OCI-LY3 (cell line): ENCODE measurements at regions not wholly inside any gene's neighbourhood (a gene's known extent, or its start where the extent isn't known, plus 50 kb on each side); places are given as distances from the start of the nearest gene placed in this dataset.

Source experiments
- H2AFZ ChIP-seq: fragments of 200-600, 300-600 bp; shearing (Covaris generic); 2 replicates; pipeline ENCODE4 v1.6.0; 2014; ENCODE audit warnings: antibody characterized with exemption, low read depth, low read length
- H3K27ac ChIP-seq: fragments of 200-600, 300-600 bp; sonication (generic); 2 replicates; pipeline ENCODE4 v1.5.1; 2014; ENCODE audit warnings: mild to moderate bottlenecking, low read length, moderate library complexity, mixed read lengths
- H3K27me3 ChIP-seq: fragments of 200-600, 300-600 bp; sonication (generic); 2 replicates; pipeline ENCODE4 v1.6.1; 2014; ENCODE audit warnings: low read depth, low read length, mixed read lengths
- H3K36me3 ChIP-seq: fragments of 200-600, 300-600 bp; sonication (generic); replicated peaks from 2 replicates; pipeline ENCODE3; 2014; ENCODE audit warnings: low read depth, low read length, mixed read lengths
- H3K4me1 ChIP-seq: fragments of 300-600, 200-600 bp; sonication (generic); 2 replicates; pipeline ENCODE4 v1.6.1; 2014; ENCODE audit warnings: low read length, mixed read lengths
- H3K4me2 ChIP-seq: fragments of 200-600, 300-600 bp; sonication (generic); 2 replicates; pipeline ENCODE4 v1.6.1; 2014; ENCODE audit warnings: low read length, mixed read lengths
- H3K4me3 ChIP-seq: fragments of 300-600, 200-600 bp; sonication (generic); 2 replicates; pipeline ENCODE4 v1.5.1; 2014; ENCODE audit warnings: antibody characterized with exemption, mild to moderate bottlenecking, low read length, moderate library complexity
- H3K79me2 ChIP-seq: fragments of 300-600, 200-600 bp; shearing (Covaris generic); 2 replicates; pipeline ENCODE4 v1.6.1; 2014; ENCODE audit warnings: mild to moderate bottlenecking, low read length, mixed read lengths
- H3K9ac ChIP-seq: fragments of 300-600, 200-600 bp; shearing (Covaris generic); 2 replicates; pipeline ENCODE4 v1.6.0; 2014; ENCODE audit warnings: mild to moderate bottlenecking, low read length, moderate library complexity
- H3K9me3 ChIP-seq: fragments of 200-600, 300-600 bp; shearing (Covaris generic); 2 replicates; pipeline ENCODE4 v1.6.1; 2014; ENCODE audit warnings: low read length, mixed read lengths; ENCODE audit not compliant: insufficient read depth
- H4K20me1 ChIP-seq: fragments of 200-600, 300-600 bp; sonication (generic); 2 replicates; pipeline ENCODE4 v1.6.1; 2016; ENCODE audit warnings: low read length, mixed read lengths; ENCODE audit not compliant: insufficient read depth
- EZH2phosphoT487 ChIP-seq: fragments of 200-600 bp; shearing (Covaris generic); IDR thresholded peaks from 2 replicates; pipeline ENCODE4 v1.6.1; 2018; ENCODE audit warnings: antibody characterized with exemption, mixed run types, low read depth
- TF ChIP-seq, protein P1 (sequence below): fragments of 200-600, 300-600 bp; sonication (generic); IDR thresholded peaks from 2 replicates; pipeline ENCODE4 v1.5.1; 2014; ENCODE audit warnings: antibody characterized with exemption, low read length, low read depth

DNA sequence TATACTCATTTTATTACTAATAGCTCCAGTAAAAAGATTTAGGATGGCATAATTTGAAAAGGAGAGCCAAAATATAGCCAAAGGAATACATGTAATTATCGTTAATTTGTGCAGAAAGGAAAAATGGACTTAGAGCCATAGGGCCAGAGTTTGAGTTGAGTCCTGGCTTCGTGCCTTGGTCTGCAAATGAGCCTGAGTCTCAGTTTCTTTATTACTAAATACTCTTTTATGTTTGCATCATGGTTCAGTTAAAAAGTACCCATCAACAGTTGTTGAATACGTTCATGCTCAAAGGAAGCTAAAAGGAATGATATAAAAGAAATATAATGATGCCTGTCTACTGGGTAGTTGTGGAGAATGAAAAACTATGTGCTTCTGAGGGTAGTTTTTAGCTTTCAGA lies 155.7 kb upstream of the FAM78B start:
- no peak overlapping the region for H3K9ac ChIP-seq
- no peaks in the 10 kb centered on the region for H3K36me3 ChIP-seq
- no peak overlapping the region for H2AFZ ChIP-seq
- H3K27ac ChIP-seq = no peak overlapping the region
- H3K4me2 ChIP-seq = peak overlapping the region; percentile 46
- no peak for TF ChIP-seq EZH2phosphoT487
- TF ChIP-seq, protein P1, sequence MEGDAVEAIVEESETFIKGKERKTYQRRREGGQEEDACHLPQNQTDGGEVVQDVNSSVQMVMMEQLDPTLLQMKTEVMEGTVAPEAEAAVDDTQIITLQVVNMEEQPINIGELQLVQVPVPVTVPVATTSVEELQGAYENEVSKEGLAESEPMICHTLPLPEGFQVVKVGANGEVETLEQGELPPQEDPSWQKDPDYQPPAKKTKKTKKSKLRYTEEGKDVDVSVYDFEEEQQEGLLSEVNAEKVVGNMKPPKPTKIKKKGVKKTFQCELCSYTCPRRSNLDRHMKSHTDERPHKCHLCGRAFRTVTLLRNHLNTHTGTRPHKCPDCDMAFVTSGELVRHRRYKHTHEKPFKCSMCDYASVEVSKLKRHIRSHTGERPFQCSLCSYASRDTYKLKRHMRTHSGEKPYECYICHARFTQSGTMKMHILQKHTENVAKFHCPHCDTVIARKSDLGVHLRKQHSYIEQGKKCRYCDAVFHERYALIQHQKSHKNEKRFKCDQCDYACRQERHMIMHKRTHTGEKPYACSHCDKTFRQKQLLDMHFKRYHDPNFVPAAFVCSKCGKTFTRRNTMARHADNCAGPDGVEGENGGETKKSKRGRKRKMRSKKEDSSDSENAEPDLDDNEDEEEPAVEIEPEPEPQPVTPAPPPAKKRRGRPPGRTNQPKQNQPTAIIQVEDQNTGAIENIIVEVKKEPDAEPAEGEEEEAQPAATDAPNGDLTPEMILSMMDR = no peak
- H3K4me1 ChIP-seq = peaks cover 26% of the 10 kb centered on the region
- 0 out of 2 replicates have a peak, but pooled peaks cover 7% of the 10 kb centered on the region for H3K27me3 ChIP-seq
- H3K4me3 ChIP-seq = no peak overlapping the region
- H3K9me3 ChIP-seq = no peaks in the 10 kb centered on the region
- H3K79me2 ChIP-seq = no peaks in the 10 kb centered on the region
- H4K20me1 ChIP-seq = no peaks in the 10 kb centered on the region

DNA sequence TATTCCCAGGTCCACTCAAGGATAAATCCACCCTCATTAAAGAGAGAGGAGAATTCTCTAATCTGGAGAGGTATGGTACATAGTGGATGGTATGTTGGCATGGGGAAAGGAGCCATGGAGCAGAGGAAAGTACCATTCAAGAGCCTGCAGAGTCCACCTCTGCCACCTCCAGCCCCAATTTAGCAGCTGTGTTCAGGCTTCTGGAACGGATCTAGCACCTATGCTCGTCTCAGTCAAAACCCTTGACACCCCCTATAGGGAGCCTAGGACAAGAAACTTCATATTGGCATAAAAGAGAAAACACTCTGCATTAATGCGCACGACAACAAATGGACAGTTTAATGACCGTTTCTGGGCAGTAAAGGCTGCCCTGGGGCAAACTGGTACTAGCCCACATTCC lies 161.1 kb upstream of the FAM78B start:
- Histone ChIP-seq H3K4me2 (no peak overlapping the region), H3K9me3 (no peaks in the 10 kb centered on the region), H3K27me3 (0 out of 2 replicates have a peak, but pooled peaks cover 9% of the 10 kb centered on the region), H3K79me2 (no peaks in the 10 kb centered on the region), H2AFZ (no peak overlapping the region), H3K4me1 (peaks cover 2% of the 10 kb centered on the region), H3K27ac (no peak overlapping the region), H4K20me1 (no peaks in the 10 kb centered on the region), H3K9ac (no peak overlapping the region), H3K4me3 (no peak overlapping the region), H3K36me3 (no peaks in the 10 kb centered on the region)
- TF ChIP-seq EZH2phosphoT487 = no peak
- TF ChIP-seq, protein P1 = peak; percentile 16

DNA sequence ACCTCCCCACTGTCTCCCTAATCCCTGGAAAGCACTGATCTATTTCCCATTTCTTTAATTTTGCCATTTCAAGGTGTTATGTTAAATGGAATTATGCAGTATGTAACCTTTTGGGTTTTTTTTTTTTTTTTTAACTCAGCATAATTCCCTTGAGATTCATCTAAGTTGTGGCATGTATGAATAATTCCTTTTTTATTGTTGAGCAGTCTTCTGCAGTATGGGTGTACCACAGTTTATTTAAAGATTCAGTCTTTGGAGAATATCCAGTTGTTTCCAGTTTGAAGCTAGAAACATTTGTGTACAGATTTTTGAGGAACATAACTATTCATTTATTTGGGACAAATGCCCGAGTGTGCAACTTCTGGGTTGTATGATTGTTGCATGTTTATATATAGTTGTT lies 162.2 kb upstream of the FAM78B start:
- Histone ChIP-seq H3K4me2 (no peak overlapping the region), H3K36me3 (no peaks in the 10 kb centered on the region), H2AFZ (no peak overlapping the region), H3K4me1 (no peaks in the 10 kb centered on the region), H3K9ac (no peak overlapping the region), H4K20me1 (no peaks in the 10 kb centered on the region), H3K27me3 (0 out of 2 replicates have a peak, but pooled peaks cover 9% of the 10 kb centered on the region), H3K79me2 (no peaks in the 10 kb centered on the region), H3K4me3 (no peak overlapping the region), H3K27ac (no peak overlapping the region), H3K9me3 (no peaks in the 10 kb centered on the region)
- no peak for TF ChIP-seq EZH2phosphoT487
- TF ChIP-seq, protein P1 = no peak

DNA sequence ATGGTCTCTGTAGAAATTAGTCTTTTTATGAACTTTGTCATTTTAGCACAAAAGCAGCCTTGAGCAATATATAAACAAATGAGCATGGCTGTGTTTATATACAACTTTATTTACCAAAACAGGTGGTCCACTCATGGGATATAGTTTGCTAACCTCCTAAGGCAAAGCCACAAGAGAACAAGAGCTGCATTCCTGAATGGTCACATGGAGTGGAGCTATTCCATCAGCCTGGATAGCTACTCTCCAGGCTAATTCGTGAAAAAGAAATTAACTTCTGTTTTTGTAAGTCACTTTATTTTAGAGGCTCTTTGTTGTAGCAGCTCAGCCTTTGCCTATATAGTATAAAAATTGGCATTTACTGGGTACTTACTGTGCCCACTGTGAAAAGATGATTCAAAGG lies 163.3 kb upstream of the FAM78B start:
- Histone ChIP-seq H3K79me2 (no peaks in the 10 kb centered on the region), H2AFZ (no peak overlapping the region), H3K4me3 (no peak overlapping the region), H3K36me3 (no peaks in the 10 kb centered on the region), H4K20me1 (no peaks in the 10 kb centered on the region), H3K9me3 (no peaks in the 10 kb centered on the region), H3K9ac (no peak overlapping the region), H3K27me3 (0 out of 2 replicates have a peak, but pooled peaks cover 9% of the 10 kb centered on the region), H3K4me2 (no peak overlapping the region), H3K27ac (no peak overlapping the region), H3K4me1 (no peaks in the 10 kb centered on the region)
- TF ChIP-seq, protein P1 = no peak
- no peak for TF ChIP-seq EZH2phosphoT487
